GM10266 (cell line): ENCODE measurements at regions not wholly inside any gene's neighbourhood (a gene's known extent, or its start where the extent isn't known, plus 50 kb on each side); places are given as distances from the start of the nearest gene placed in this dataset.
"Not testable (repeated sequence)": the region's sequence is repeated elsewhere in the genome, so short reads cannot be mapped to it uniquely, and the experiment has no call there.

Source experiments
- DNase-seq: peaks from one replicate; pipeline ENCODE4 v3.0.0; 2012; ENCODE audit errors: extremely low spot score

- DNase-seq = not testable (repeated sequence)
These were observed 108.2 kb downstream of the SPATA31A1 start for GRCh38 chr9:39463696-39464095.

GRCh38 chr9:39464122-39464777 is 108.8 kb downstream of the SPATA31A1 start:
- DNase-seq = not testable (repeated sequence)

GRCh38 chr9:39474499-39474898 is 119.0 kb downstream of the SPATA31A1 start:
- not testable (repeated sequence) for DNase-seq

- DNase-seq = not testable (repeated sequence)
These were observed 127.6 kb downstream of the SPATA31A1 start for GRCh38 chr9:39483073-39483472.

GRCh38 chr9:39483880-39484279 is 128.4 kb downstream of the SPATA31A1 start:
- peak; percentile 1 for DNase-seq

- not testable (repeated sequence) for DNase-seq
These were observed 128.8 kb downstream of the SPATA31A1 start for GRCh38 chr9:39484292-39484691.

- not testable (repeated sequence) for DNase-seq
These were observed 132.0 kb downstream of the SPATA31A1 start for GRCh38 chr9:39487477-39487876.

- not testable (repeated sequence) for DNase-seq
These were observed 140.8 kb downstream of the SPATA31A1 start for GRCh38 chr9:39496248-39496647.

GRCh38 chr9:39503178-39503577 is 147.7 kb downstream of the SPATA31A1 start:
- DNase-seq = not testable (repeated sequence)

GRCh38 chr9:39527387-39528029 is 172.0 kb downstream of the SPATA31A1 start:
- DNase-seq = not testable (repeated sequence)

GRCh38 chr9:39532597-39532996 is 177.1 kb downstream of the SPATA31A1 start:
- DNase-seq = not testable (repeated sequence)

GRCh38 chr9:39533001-39533762 is 177.7 kb downstream of the SPATA31A1 start:
- DNase-seq = not testable (repeated sequence)

GRCh38 chr9:39533763-39534548 is 178.5 kb downstream of the SPATA31A1 start:
- not testable (repeated sequence) for DNase-seq

- DNase-seq = not testable (repeated sequence)
These were observed 179.4 kb downstream of the SPATA31A1 start for GRCh38 chr9:39534897-39535296.

- not testable (repeated sequence) for DNase-seq
These were observed 186.7 kb downstream of the SPATA31A1 start for GRCh38 chr9:39542157-39542556.

GRCh38 chr9:39545079-39545478 is 189.6 kb downstream of the SPATA31A1 start:
- not testable (repeated sequence) for DNase-seq

GRCh38 chr9:39550573-39550972 is 195.1 kb downstream of the SPATA31A1 start:
- not testable (repeated sequence) for DNase-seq

GRCh38 chr9:39551544-39551943 is 196.1 kb downstream of the SPATA31A1 start:
- DNase-seq = not testable (repeated sequence)

- not testable (repeated sequence) for DNase-seq
These were observed 196.9 kb downstream of the SPATA31A1 start for GRCh38 chr9:39552242-39552881.

GRCh38 chr9:39554352-39554751 is 198.9 kb downstream of the SPATA31A1 start:
- not testable (repeated sequence) for DNase-seq
